ENCODE measurements at regions not wholly inside any gene's neighbourhood (a gene's known extent, or its start where the extent isn't known, plus 50 kb on each side); places are given as distances from the start of the nearest gene placed in this dataset.

DNA sequence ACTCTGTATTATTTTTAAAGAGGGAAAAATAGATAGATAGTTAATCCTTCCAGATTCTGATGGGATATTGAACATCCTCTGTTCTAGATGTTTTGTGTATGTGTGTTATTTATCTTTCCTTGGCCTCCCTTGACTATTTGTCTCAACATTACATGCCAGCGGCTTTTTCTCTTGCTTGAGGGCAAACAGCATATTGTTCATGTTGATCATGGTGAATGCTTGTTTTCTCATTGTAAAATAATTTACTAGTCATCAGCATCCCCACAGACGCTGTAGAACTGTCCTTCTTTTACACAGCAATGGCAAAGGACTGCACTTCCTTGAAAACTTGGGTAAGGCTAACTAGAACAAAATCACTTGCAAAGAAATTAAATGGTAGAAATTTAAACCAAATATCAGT, 1376.4 kb upstream of the GOT2 start:
- no peaks in the 10 kb centered on the region for H3K36me3 ChIP-seq
- no peak overlapping the region for H3K27ac ChIP-seq
- 46% methylated on average over 2 of the region's 2 CpGs for WGBS
- DNase-seq (ENCODE audit: low spot score): no peak
- no peak overlapping the region for H3K4me3 ChIP-seq
- no peaks in the 10 kb centered on the region for H3K27me3 ChIP-seq (replicated peaks; ENCODE audit: insufficient read depth)
- TF ChIP-seq, protein P1, sequence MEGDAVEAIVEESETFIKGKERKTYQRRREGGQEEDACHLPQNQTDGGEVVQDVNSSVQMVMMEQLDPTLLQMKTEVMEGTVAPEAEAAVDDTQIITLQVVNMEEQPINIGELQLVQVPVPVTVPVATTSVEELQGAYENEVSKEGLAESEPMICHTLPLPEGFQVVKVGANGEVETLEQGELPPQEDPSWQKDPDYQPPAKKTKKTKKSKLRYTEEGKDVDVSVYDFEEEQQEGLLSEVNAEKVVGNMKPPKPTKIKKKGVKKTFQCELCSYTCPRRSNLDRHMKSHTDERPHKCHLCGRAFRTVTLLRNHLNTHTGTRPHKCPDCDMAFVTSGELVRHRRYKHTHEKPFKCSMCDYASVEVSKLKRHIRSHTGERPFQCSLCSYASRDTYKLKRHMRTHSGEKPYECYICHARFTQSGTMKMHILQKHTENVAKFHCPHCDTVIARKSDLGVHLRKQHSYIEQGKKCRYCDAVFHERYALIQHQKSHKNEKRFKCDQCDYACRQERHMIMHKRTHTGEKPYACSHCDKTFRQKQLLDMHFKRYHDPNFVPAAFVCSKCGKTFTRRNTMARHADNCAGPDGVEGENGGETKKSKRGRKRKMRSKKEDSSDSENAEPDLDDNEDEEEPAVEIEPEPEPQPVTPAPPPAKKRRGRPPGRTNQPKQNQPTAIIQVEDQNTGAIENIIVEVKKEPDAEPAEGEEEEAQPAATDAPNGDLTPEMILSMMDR (IDR thresholded peaks at IDR 0.05): no peak
- no peak for TF ChIP-seq POLR2A (IDR thresholded peaks at IDR 0.05)
- no peak for TF ChIP-seq POLR2AphosphoS5 (IDR thresholded peaks at IDR 0.05)
- no peaks in the 10 kb centered on the region for H3K9me3 ChIP-seq
- no peaks in the 10 kb centered on the region for H3K4me1 ChIP-seq (replicated peaks)
- intact Hi-C loops (cut with DNase I): no loop called here

DNA sequence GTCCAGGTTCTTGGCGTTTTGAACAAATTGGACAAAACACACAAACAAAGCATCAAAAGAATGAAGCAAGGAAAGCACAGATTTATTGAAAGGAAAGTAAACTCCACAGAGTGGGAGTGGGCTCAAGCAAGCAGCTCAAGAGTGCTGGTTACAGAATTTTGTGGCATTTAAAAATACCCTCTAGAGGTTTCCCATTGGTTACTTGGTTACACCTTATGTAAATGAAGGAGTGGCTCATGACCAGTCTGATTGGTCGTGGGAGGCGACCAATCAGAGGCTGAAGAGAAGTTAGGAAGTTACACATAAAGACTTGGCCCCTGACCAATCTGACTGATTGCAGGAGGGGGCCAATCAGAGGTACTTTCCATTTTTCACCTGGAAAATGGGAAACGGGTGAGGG, 1373.8 kb upstream of the GOT2 start:
- TF ChIP-seq POLR2AphosphoS5 (IDR thresholded peaks at IDR 0.05) (no peak), POLR2A (IDR thresholded peaks at IDR 0.05) (no peak)
- TF ChIP-seq, protein P1 (IDR thresholded peaks at IDR 0.05): no peak
- no peak for DNase-seq (ENCODE audit: low spot score)
- H3K9me3 ChIP-seq: no peaks in the 10 kb centered on the region
- intact Hi-C loops (cut with DNase I): no loop called here
- H3K4me1 ChIP-seq (replicated peaks): no peaks in the 10 kb centered on the region
- no peaks in the 10 kb centered on the region for H3K36me3 ChIP-seq
- no peak overlapping the region for H3K27ac ChIP-seq
- WGBS: 76% methylated on average over 4 of the region's 4 CpGs
- H3K27me3 ChIP-seq (replicated peaks; ENCODE audit: insufficient read depth): no peaks in the 10 kb centered on the region
- H3K4me3 ChIP-seq: no peak overlapping the region

DNA sequence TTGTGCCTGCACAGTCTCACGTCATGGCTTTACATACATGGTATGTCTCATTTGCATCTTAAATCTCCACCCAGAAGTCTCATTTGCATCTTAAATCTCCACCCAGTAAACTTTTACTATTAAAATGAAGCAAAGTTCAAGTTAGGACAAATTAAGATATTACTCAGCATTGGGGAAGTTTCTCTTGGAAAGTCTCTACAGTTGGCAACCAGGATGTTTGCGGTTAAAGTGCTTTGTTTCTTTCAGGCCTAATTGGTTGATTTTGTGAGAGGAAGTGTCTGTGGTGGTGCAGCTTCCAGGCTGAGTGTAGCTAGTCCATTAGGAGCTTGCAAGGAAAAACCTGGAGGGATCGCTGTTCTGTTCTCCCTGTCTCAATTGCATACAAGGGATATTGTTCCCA, 1373.3 kb upstream of the GOT2 start:
- no peaks in the 10 kb centered on the region for H3K36me3 ChIP-seq
- no peak overlapping the region for H3K27ac ChIP-seq
- 66% methylated on average over 3 of the region's 3 CpGs for WGBS
- TF ChIP-seq POLR2AphosphoS5 (IDR thresholded peaks at IDR 0.05) (no peak), POLR2A (IDR thresholded peaks at IDR 0.05) (no peak)
- TF ChIP-seq, protein P1 (IDR thresholded peaks at IDR 0.05): no peak
- intact Hi-C loops (cut with DNase I): no loop called here
- no peaks in the 10 kb centered on the region for H3K9me3 ChIP-seq
- no peaks in the 10 kb centered on the region for H3K4me1 ChIP-seq (replicated peaks)
- H3K27me3 ChIP-seq (replicated peaks; ENCODE audit: insufficient read depth): no peaks in the 10 kb centered on the region
- H3K4me3 ChIP-seq: no peak overlapping the region
- DNase-seq (ENCODE audit: low spot score): no peak

DNA sequence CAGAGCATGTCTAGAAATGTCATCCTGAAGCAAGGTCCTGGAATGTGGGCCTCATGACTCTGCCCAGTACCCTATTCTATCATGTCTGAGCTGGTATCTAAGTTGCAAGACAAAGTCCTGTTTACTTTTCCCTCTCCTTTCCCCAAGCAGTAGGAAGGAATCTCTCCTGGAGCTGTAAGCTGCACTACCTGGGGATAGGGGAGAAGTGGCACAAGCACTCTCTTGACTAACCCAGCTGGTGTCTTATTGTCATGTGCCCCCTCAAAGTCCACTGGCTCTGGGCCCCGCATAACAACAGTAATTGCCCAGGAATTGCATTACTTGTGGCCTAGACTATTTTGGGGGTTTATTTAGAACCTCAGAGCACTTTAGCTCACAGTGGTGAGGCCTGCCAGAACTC, 1366.3 kb upstream of the GOT2 start:
- TF ChIP-seq POLR2AphosphoS5 (IDR thresholded peaks at IDR 0.05) (no peak), POLR2A (IDR thresholded peaks at IDR 0.05) (no peak)
- TF ChIP-seq, protein P1 (IDR thresholded peaks at IDR 0.05): no peak
- peaks cover 2% of the 10 kb centered on the region for H3K27me3 ChIP-seq (replicated peaks; ENCODE audit: insufficient read depth)
- H3K9me3 ChIP-seq: no peaks in the 10 kb centered on the region
- no peak overlapping the region for H3K27ac ChIP-seq
- DNase-seq (ENCODE audit: low spot score): no peak
- no peaks in the 10 kb centered on the region for H3K36me3 ChIP-seq
- 30% methylated on average over 1 of the region's 1 CpG for WGBS
- intact Hi-C loops (cut with DNase I): no loop called here
- no peak overlapping the region for H3K4me3 ChIP-seq
- no peaks in the 10 kb centered on the region for H3K4me1 ChIP-seq (replicated peaks)

DNA sequence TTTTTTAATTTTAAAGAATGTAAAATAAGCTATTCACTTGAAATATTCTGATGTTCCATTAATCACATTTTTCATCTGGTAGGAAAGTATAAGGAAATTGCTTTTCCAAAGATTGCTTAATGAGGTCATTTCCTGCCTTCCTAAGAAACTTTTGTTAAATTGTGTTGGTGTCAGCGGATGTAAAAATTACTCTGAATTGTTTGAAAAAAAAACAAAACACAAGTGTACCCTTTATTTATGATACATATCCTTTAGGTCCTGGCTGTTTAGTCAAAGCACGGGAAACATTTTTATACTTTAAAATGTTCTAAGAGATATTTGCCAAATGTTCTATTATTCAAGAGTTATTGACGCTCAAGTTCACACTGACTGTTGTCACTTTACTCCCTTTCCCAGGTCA, 1357.4 kb upstream of the GOT2 start:
- peaks cover 1% of the 10 kb centered on the region for H3K27me3 ChIP-seq (replicated peaks; ENCODE audit: insufficient read depth)
- H3K4me3 ChIP-seq: no peak overlapping the region
- no peak for DNase-seq (ENCODE audit: low spot score)
- no peaks in the 10 kb centered on the region for H3K9me3 ChIP-seq
- no peak overlapping the region for H3K27ac ChIP-seq
- H3K4me1 ChIP-seq (replicated peaks): no peaks in the 10 kb centered on the region
- no peaks in the 10 kb centered on the region for H3K36me3 ChIP-seq
- intact Hi-C loops (cut with DNase I): no loop called here
- 55% methylated on average over 3 of the region's 3 CpGs for WGBS
- no peak for TF ChIP-seq POLR2AphosphoS5 (IDR thresholded peaks at IDR 0.05)
- TF ChIP-seq POLR2A (IDR thresholded peaks at IDR 0.05): no peak
- TF ChIP-seq, protein P1 (IDR thresholded peaks at IDR 0.05): no peak

Data from prostate gland (tissue), 2 donors.